ENCODE measurements at regions not wholly inside any gene's neighbourhood (a gene's known extent, or its start where the extent isn't known, plus 50 kb on each side); places are given as distances from the start of the nearest gene placed in this dataset.

GRCh38 chr18:64972545-64972944, 778.3 kb upstream of the CDH7 start:
- no peak overlapping the region for H3K4me3 ChIP-seq (replicated peaks; ENCODE audit: low read depth, low read length)
- TF ChIP-seq, protein P1, sequence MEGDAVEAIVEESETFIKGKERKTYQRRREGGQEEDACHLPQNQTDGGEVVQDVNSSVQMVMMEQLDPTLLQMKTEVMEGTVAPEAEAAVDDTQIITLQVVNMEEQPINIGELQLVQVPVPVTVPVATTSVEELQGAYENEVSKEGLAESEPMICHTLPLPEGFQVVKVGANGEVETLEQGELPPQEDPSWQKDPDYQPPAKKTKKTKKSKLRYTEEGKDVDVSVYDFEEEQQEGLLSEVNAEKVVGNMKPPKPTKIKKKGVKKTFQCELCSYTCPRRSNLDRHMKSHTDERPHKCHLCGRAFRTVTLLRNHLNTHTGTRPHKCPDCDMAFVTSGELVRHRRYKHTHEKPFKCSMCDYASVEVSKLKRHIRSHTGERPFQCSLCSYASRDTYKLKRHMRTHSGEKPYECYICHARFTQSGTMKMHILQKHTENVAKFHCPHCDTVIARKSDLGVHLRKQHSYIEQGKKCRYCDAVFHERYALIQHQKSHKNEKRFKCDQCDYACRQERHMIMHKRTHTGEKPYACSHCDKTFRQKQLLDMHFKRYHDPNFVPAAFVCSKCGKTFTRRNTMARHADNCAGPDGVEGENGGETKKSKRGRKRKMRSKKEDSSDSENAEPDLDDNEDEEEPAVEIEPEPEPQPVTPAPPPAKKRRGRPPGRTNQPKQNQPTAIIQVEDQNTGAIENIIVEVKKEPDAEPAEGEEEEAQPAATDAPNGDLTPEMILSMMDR (IDR thresholded peaks at IDR 0.05; ENCODE audit: low read depth, low read length, missing control alignments) = no peak
- DNase-seq (ENCODE audit: extremely low read depth, low read depth) = no peak

- TF ChIP-seq, protein P1 (IDR thresholded peaks at IDR 0.05; ENCODE audit: low read depth, low read length, missing control alignments) = no peak
- no peak overlapping the region for H3K4me3 ChIP-seq (replicated peaks; ENCODE audit: low read depth, low read length)
- DNase-seq (ENCODE audit: extremely low read depth, low read depth) = no peak
Observed at GRCh38 chr18:64966667-64967066, 784.1 kb upstream of the CDH7 start.

DNA sequence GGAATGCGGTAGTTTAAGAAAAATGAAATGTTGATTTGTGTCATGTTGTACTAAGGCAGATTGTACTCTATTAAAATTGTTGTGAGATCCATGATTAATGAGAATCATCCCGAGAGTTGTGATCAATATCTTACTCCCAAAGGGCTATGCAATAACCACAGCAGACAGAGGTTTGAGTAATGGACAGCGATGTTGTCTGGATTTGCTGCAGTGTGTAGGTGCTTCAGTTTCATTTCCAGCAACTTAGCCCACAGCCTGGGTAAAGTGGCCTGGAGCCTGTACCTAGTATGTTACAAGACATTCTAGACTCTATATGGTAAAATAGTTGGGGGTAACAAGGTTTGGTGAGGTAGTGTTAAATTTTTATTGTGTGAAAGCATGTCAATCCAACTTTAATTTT, 794.3 kb upstream of the CDH7 start:
- no peak for DNase-seq (ENCODE audit: extremely low read depth, low read depth)
- TF ChIP-seq, protein P1 (IDR thresholded peaks at IDR 0.05; ENCODE audit: low read depth, low read length, missing control alignments) = no peak
- H3K4me3 ChIP-seq (replicated peaks; ENCODE audit: low read depth, low read length) = no peak overlapping the region

DNA sequence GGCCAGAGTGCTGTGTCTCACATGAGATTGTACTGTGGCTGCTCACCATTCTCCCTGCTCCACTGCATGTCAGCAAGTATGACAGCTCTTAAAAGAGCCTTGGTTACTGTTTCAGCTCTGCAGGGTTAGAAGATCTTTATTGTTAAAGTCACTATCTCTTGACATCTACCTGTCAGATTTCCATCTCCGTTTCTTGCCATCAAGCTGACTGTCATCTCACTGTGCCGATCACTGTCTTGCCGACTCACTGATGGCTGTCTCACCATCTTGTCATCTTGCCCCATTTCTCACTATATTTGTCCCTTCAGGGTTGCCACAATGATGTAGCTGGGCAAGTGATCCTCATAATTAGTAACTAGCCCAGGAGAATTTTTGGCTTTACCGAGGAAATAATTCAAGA, 800.9 kb upstream of the CDH7 start:
- TF ChIP-seq, protein P1 (IDR thresholded peaks at IDR 0.05; ENCODE audit: low read depth, low read length, missing control alignments) = no peak
- no peak overlapping the region for H3K4me3 ChIP-seq (replicated peaks; ENCODE audit: low read depth, low read length)
- no peak for DNase-seq (ENCODE audit: extremely low read depth, low read depth)

DNA sequence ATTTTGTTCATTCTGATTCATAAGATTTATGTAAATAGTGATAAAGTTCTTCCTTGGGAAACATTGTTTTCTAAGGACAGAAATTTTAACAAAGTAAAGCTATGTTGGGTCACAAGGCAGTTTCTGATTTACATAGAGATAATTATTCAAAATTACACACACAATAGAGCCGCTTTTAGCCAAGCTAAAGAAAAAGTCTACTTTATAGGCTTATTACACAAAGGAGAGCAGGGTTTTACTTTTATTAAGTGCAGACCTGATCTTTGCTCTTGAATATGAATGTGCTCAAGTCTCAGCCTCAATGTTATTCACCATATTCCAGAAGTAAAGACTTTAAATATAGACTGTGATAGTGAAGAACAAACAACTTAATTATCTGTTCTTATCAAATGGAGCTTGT, 787.8 kb upstream of the LINC00305 start:
- no peak for DNase-seq (ENCODE audit: extremely low read depth, low read depth)
- H3K4me3 ChIP-seq (replicated peaks; ENCODE audit: low read depth, low read length) = no peak overlapping the region
- TF ChIP-seq, protein P1 (IDR thresholded peaks at IDR 0.05; ENCODE audit: low read depth, low read length, missing control alignments) = no peak

- H3K4me3 ChIP-seq (replicated peaks; ENCODE audit: low read depth, low read length) = no peak overlapping the region
- peak; percentile 5 for DNase-seq (ENCODE audit: extremely low read depth, low read depth)
- TF ChIP-seq, protein P1 (IDR thresholded peaks at IDR 0.05; ENCODE audit: low read depth, low read length, missing control alignments) = no peak
Observed at GRCh38 chr18:64929036-64929435, 780.1 kb upstream of the LINC00305 start.

GRCh38 chr18:64919971-64920570, 771.2 kb upstream of the LINC00305 start:
- no peak for DNase-seq (ENCODE audit: extremely low read depth, low read depth)
- TF ChIP-seq, protein P1 (IDR thresholded peaks at IDR 0.05; ENCODE audit: low read depth, low read length, missing control alignments) = no peak
- no peak overlapping the region for H3K4me3 ChIP-seq (replicated peaks; ENCODE audit: low read depth, low read length)
